ENCODE measurements at regions not wholly inside any gene's neighbourhood (a gene's known extent, or its start where the extent isn't known, plus 50 kb on each side); places are given as distances from the start of the nearest gene placed in this dataset.

- TF ChIP-seq, protein P1, sequence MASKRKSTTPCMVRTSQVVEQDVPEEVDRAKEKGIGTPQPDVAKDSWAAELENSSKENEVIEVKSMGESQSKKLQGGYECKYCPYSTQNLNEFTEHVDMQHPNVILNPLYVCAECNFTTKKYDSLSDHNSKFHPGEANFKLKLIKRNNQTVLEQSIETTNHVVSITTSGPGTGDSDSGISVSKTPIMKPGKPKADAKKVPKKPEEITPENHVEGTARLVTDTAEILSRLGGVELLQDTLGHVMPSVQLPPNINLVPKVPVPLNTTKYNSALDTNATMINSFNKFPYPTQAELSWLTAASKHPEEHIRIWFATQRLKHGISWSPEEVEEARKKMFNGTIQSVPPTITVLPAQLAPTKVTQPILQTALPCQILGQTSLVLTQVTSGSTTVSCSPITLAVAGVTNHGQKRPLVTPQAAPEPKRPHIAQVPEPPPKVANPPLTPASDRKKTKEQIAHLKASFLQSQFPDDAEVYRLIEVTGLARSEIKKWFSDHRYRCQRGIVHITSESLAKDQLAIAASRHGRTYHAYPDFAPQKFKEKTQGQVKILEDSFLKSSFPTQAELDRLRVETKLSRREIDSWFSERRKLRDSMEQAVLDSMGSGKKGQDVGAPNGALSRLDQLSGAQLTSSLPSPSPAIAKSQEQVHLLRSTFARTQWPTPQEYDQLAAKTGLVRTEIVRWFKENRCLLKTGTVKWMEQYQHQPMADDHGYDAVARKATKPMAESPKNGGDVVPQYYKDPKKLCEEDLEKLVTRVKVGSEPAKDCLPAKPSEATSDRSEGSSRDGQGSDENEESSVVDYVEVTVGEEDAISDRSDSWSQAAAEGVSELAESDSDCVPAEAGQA (IDR thresholded peaks at IDR 0.05; ENCODE audit: low read depth): peak; percentile 70; the same call in 1 of the 2 replicates
- TF ChIP-seq, protein P1 (CRISPR knock-in tag; IDR thresholded peaks at IDR 0.05; ENCODE audit: borderline replicate concordance): no peak
- TF ChIP-seq TFE3 (CRISPR knock-in tag; IDR thresholded peaks at IDR 0.05) (0 out of 2 replicates have a peak, but pooled peaks have one; percentile 37), DBP (CRISPR knock-in tag; IDR thresholded peaks at IDR 0.05; ENCODE audit: not compliant biosample characterization) (no peak), BHLHE40 (IDR thresholded peaks at IDR 0.05; ENCODE audit: low read length) (peak; percentile 70), HOXA3 (CRISPR knock-in tag; IDR thresholded peaks at IDR 0.05) (peak; percentile 26; the same call in 1 of the 2 replicates), LCORL (IDR thresholded peaks at IDR 0.05) (no peak), LCORL (CRISPR knock-in tag; IDR thresholded peaks at IDR 0.05) (0 out of 2 replicates have a peak, but pooled peaks have one; percentile 23), ZNF75D (CRISPR knock-in tag; IDR thresholded peaks at IDR 0.05; ENCODE audit: borderline replicate concordance) (no peak), RAD51 (IDR thresholded peaks at IDR 0.05; ENCODE audit: borderline replicate concordance) (peak; percentile 91; the same call in 1 of the 2 replicates)
Measured at GRCh38 chr4:128635141-128635954, 174.2 kb upstream of the JADE1 start (continued).

Measured in HepG2 (cell line).